ENCODE measurements at regions not wholly inside any gene's neighbourhood (a gene's known extent, or its start where the extent isn't known, plus 50 kb on each side); places are given as distances from the start of the nearest gene placed in this dataset.

GRCh38 chr20:52682237-52682636 is 289.9 kb upstream of the TSHZ2 start:
- no peak overlapping the region for H3K4me3 ChIP-seq (ENCODE audit: low read depth, low read length)
- TF ChIP-seq CTCF (IDR thresholded peaks at IDR 0.05; ENCODE audit: insufficient read depth, low read length): no peak
- no peak for DNase-seq (ENCODE audit: low read depth)

GRCh38 chr20:52681288-52681687 is 290.9 kb upstream of the TSHZ2 start:
- TF ChIP-seq CTCF (IDR thresholded peaks at IDR 0.05; ENCODE audit: insufficient read depth, low read length): no peak
- no peak for DNase-seq (ENCODE audit: low read depth)
- H3K4me3 ChIP-seq (ENCODE audit: low read depth, low read length): no peak overlapping the region

DNA sequence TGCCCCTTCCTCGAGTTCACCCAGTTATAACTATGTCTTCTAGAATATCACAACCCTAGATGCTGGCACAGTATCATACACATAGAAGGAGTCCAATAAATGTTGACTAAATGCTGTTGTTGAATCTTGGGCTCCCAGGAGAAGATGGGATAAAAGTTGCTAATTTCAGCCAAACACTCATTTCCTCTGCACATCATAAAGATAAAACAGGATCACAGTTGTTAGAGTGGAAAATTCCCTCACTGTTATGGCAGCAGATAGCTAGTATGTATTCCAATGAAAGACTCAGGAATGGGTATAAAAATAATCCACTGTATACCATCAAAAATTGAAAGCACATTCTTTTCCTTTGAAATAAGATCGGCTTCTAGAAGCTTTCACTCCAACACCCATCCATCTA is 294.9 kb upstream of the TSHZ2 start:
- no peak for TF ChIP-seq CTCF (IDR thresholded peaks at IDR 0.05; ENCODE audit: insufficient read depth, low read length)
- DNase-seq (ENCODE audit: low read depth): no peak

GRCh38 chr20:52676283-52676995 is 295.7 kb upstream of the TSHZ2 start:
- TF ChIP-seq CTCF (IDR thresholded peaks at IDR 0.05; ENCODE audit: insufficient read depth, low read length): no peak

More for the DNA sequence above, 294.9 kb upstream of the TSHZ2 start:
- no peak overlapping the region for H3K4me3 ChIP-seq (ENCODE audit: low read depth, low read length)

DNA sequence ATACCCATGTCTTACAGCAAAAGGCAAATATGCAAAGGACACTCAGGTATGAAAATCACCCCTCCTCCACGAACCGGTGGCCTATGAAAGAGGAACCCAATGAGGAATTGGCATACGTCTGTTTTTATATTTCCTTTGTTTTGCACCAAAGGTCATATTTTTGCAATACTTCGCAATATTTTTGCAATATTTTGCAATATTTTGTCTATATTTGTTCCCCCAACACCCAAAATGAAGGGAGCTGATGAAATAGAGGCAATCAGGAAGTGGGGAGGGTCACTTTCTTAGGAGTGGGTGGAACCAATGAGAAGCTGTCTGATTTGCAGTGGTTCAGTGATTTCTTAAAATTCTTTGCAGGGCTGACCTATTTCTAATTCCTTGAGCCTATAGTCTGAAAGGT is 296.8 kb upstream of the TSHZ2 start:
- no peak for TF ChIP-seq CTCF (IDR thresholded peaks at IDR 0.05; ENCODE audit: insufficient read depth, low read length)
- no peak for DNase-seq (ENCODE audit: low read depth)
- H3K4me3 ChIP-seq (ENCODE audit: low read depth, low read length): no peak overlapping the region

More at GRCh38 chr20:52676283-52676995, 295.7 kb upstream of the TSHZ2 start:
- DNase-seq (ENCODE audit: low read depth): no peak
- no peak overlapping the region for H3K4me3 ChIP-seq (ENCODE audit: low read depth, low read length)

DNA sequence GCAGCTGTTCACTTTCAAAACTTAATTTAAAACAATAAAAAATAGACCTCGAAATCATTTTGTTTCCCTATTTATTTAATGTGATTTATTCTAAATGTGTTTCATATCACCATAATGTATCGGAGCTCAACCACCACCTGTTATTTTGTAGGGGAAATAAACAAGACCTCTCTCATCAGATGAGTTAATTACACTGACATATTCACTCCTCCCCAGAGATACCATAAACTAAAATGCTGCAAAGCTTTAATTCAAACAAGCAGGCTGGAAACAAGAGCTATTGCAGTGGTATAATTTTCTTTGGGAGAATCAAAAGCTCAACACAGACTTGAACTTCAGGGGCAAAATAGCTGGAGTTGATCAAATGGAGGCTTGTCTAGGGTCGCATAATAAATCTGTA is 303.5 kb upstream of the TSHZ2 start:
- no peak for TF ChIP-seq CTCF (IDR thresholded peaks at IDR 0.05; ENCODE audit: insufficient read depth, low read length)
- no peak for DNase-seq (ENCODE audit: low read depth)
- H3K4me3 ChIP-seq (ENCODE audit: low read depth, low read length): no peak overlapping the region

- H3K4me3 ChIP-seq (ENCODE audit: low read depth, low read length): no peak overlapping the region
- DNase-seq (ENCODE audit: low read depth): no peak
- TF ChIP-seq CTCF (IDR thresholded peaks at IDR 0.05; ENCODE audit: insufficient read depth, low read length): no peak
Measured at GRCh38 chr20:52667358-52667757, 304.8 kb upstream of the TSHZ2 start.
